ENCODE measurements at regions not wholly inside any gene's neighbourhood (a gene's known extent, or its start where the extent isn't known, plus 50 kb on each side); places are given as distances from the start of the nearest gene placed in this dataset.

- TF ChIP-seq ZNF274 (IDR thresholded peaks at IDR 0.05; ENCODE audit: low read depth, low read length): no peak
- no peak for TF ChIP-seq YY1 (IDR thresholded peaks at IDR 0.05; ENCODE audit: insufficient read depth, insufficient read length)
- no peak for TF ChIP-seq SUZ12 (IDR thresholded peaks at IDR 0.05; ENCODE audit: extremely low read depth, insufficient read depth, insufficient read length)
Measured at GRCh38 chr19:31408460-31409124, 59.4 kb upstream of the TSHZ3 start.
